AG20443 (cell line): ENCODE measurements at regions not wholly inside any gene's neighbourhood (a gene's known extent, or its start where the extent isn't known, plus 50 kb on each side); places are given as distances from the start of the nearest gene placed in this dataset.

Source experiments
- DNase-seq: peaks from one replicate; pipeline ENCODE4 v3.0.0; 2012; ENCODE audit warnings: low spot score, mixed read lengths

DNA sequence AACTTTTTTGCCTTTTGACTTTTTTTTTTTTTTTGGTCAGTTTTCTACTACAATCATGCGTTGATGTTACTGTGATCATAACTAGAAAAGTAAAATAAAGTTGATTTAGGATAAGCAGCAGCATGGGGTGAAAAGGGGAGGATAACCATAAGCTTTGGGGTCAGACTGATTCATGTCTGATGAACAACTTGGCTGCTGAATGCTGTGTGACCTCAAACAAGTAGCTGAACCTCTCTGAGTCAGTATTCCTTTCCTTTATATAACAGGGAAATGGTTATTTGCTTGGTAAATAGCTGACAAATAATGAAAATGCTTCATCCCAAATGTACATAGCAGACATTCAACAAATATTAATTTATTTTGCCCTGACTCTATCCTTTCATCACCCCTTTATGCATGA, 413.0 kb downstream of the VRK1 start:
- no peak for DNase-seq

DNA sequence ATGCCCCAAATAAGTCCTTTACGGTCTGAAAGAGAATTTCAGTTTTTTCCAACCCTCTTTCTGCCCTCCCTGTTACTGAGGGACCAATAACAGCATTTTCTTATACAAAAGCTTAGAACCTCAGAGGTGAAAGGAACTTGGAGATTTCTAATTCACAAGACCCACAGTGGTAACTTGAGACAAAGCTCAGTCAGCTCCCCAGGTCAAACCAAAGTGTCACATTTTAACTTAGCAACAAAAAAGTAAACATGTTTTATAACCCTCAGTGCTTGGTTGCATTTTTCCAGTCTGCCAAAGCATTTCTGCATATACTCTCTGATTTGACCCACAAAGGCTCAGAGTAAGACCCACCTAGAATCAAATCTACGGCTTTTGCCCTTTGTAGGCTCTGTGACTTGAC, 415.2 kb downstream of the VRK1 start:
- DNase-seq = no peak

DNA sequence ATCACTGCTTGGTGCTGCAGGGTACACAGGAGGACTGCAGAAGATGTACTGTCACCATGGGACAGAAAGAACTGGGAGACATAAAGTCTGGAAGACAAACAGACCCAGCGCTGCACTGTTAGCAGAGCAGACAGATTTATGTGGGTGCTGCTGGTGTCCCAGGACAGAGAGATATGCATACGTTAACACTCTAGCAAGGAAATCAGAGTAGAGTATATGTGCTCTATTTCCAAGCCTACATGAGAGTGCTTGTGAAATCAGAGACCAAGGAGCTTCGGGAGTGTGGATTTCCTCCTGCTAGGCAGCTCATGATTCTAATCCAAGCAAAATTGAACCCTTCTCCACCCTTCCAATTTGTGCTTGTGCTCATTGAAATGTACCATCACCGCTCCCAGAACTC, 416.5 kb downstream of the VRK1 start:
- DNase-seq = no peak

DNA sequence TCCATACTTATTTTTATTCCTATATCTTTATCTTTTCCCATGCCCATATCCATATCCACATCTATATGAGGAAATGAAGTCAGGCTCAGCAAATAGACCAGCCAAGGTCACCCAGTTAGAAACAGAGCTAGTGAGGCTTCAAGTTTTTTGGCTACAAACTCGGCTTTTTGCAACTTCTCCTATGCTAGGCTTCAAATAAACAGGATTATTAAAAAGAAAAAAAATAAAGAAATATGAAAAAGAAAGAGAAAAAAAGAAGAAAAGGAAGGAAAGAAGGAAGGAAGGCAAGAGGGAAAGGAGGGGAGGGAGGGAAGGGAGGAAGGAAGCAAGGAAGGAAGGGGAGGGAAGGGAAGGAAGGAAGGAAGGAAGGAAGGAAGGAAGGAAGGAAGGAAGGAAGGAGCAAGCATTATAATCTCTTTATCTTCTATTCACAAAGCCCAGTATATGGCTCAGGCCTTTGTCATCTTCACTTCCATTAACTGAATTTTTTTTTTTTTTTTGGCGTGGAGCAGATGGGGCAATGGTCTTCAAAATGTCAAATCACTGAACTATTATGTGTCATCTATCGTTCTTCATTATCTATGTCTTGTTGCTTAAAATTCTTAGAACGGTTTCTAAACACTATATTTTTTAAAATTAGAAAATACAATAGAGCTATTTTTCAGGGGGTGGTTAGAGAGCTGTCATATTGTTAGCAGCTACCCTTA, 418.2 kb downstream of the VRK1 start:
- DNase-seq = no peak

DNA sequence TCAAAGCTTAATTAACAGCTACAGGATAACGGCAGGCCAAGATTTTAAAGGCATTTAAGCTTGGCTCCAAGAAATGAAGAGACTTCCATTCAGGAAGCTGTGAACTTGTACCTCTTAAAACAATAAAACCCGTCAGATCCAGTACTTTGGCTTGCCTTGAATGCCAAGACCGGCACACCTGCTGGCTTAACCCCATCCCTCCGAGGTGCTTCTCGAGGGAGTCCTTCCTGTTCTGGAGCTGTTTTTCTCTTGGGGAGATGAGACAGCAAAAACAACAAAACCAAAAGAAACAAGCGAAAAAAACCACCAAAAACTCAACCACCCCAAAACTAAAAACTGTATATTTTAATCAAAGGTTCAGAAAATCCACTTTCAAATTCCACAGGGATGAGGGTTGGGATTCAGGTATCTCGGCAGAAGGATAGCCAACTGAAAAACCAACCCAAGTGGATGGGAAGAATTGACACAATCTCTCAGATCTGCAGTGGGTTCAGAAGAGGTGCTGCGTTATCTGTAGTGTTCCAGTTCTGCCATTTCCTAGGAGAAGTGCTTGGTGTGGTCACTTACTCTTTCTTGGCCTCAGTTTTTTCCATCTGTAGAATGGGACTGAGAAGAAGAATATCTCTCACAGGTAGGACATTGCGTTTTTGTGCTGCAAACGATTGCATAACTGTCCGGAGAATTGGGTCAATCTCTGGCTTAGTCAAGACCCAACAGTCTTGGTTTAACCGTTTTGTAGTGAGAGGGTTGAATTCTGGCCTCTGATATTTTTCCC, 420.1 kb downstream of the VRK1 start:
- DNase-seq = no peak

DNA sequence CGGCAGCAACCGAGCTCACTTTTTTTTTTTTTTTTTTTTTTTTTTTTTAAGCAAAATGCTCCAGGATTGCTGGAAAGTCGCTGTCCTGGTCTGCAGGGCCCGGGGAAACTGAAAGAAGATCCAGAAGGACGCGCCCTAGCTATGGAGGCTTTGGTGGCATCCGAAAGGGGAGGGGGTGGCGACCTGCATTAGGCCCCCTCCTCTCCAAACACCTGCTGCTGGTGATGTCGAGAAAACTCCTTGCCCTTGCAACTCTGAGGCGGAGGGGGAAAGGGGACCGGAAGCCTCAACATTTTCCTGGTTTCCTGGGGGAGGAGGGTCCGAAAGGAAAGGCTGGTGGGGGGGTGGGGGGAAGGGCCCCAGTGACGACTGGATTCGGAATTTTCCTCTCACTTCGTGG, 421.1 kb downstream of the VRK1 start:
- DNase-seq = no peak

DNA sequence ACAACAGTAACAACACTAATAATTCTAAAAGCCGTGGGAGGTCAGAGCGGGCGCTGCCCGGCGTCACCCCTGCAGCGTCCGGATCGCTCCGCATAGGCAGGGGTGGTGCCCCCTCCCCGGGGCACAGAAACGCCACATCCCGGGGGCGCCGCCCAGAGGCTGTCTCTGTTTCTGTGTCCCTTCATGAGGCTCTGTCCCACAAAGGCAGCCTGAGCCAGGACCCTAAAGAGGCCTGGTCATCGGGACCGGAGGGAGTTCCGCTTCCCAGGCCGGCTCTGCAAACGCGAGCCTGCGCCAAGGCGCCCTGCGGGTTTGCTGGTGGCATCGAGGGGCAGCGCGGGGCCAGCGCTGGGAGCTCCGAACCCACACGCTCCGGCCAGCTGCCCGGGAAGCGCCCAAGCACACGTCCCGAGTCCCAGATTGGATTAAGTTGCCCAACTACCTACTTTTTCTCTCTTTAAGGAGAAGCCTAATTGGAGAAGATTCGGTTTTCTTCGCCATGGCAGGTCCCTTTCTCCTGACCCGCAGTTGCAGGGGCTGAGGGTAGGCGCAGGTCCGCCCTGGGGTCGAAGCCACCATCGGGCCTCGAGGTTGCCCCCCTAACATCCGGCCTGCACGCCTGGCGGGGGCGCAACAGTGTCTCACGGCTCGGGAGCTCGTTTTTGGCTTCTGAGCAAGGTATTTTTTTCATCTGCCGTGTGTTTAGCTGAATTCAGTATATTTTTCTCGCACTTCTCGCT, 421.7 kb downstream of the VRK1 start:
- DNase-seq = peak; percentile 14

DNA sequence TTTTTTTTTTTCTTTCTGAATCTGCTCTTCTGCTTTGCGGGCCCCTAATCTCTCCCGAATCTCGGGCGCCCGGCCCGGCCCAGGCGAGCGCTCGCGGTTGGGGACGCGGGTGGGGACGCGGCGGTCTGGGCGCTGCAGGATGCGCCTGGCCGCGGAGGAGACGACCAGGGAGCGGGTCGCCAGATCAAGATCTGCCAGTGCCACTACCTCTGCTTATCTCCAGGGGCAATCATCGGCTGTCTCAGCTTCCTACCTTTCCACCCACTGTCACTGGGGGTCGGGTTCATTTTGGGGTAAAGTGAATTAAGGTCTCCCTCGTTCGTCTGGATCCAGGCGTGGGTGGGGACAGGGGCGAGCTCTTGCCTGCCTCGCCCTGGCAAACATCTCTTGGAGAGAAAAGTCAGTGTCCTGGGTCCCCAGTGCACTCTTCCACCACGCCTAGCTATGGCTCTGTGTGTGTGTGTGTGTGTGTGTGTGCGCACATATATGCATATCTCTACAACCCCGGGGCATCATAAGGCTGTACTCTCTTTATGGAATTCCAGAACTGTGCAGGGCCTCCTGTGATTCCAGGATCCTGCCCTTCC, 422.3 kb downstream of the VRK1 start:
- no peak for DNase-seq

DNA sequence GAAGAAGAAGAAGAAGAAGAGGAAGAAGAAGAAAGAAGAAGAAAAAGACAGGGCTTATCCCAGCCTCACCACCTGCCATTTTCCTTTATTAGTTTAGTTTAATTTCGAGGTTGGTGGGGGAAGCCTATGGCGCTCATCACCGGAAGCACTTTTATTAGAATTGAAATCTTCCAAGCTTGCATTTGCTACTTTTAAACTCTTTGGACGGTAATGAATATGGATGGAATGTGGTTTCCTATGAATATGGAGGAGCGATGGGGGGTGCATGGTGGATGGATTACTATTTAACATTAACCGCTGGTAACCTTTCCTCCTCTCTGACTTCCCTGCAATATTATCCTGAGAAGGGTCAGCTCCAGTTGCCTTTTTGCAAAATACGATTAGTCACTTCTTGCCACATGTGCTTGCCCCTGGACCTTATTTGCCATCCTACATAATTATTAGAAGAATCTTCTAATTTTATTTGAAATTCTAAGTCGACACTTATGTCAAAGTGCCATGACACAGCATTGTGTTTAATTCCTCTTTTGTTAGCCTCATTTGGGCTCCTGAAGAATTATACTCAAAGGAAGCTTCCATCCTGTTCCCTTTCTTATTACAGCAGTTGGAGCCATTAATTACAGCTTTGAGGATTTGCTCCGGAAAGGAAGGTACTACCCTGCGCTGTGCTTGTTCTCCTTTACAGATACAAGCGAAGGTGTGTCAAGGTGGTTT, 424.5 kb downstream of the VRK1 start:
- DNase-seq = no peak

DNA sequence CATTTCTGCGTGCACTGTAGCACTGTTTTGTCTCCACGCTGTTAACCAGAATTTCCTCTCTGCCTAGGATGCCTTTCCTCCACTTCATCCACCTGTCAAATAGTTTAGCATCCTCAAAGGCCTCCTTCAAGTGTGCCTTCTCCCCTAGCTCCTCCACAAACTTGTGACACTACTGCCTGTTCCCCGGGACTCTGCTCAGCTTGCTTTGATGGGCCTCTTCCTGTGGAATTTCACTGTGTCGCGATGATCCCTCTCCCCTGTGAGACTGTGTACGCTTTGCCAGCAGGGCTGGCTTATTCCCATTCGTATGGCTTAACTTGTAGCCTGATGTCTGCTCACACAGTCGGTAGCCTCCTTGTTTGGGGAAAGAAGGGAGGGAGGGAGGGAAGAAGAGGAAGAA, 426.8 kb downstream of the VRK1 start:
- DNase-seq = no peak

DNA sequence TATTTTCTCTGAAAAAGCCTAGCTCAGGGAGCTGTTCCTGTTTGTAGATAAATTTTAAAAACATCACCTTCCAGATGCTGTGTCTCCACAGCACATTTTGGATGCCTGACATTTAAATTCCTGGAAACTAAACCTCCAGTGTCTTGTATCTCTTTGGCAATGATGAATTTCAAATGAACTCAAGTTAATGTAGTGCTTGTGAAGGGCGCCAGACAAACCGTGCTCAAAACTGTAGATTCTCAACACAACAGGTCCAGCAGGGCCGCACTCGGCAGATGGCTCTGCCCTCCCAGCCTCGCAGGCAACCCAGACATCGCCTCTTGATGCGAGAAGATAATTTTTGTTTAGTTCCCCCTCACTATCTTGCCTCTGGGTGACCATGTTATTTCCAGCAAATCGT, 432.9 kb downstream of the VRK1 start:
- DNase-seq = no peak

DNA sequence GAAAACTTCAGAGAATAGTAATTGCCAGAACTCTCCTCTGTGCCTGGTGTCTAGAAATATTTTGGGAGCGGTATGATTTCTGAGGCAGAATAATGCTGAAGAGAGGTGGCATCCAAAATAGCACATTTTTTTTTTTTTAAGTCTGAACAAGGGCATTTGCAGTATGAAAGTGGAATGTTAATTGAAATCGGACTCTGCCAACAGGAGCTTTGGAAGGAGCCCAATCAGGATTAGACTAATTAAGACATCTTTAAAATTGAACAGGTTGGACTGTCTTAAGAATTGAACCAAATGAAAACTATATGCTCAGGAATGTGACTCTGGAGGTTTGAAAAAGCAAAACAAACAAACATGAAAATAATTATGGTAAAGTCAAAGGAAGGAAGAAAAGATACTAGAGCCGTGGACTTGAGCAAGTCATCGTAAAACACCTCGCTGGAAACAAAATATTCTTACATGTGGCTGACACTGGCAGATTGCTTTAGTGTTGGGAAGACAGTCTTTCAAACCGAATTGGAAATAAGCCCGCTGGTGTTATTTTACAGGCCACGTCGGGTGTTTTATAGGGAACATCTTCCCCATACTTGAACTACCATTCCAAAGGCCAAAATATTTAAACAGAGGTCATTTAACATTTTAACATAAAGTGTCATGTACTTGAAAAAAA, 436.3 kb downstream of the VRK1 start:
- no peak for DNase-seq

DNA sequence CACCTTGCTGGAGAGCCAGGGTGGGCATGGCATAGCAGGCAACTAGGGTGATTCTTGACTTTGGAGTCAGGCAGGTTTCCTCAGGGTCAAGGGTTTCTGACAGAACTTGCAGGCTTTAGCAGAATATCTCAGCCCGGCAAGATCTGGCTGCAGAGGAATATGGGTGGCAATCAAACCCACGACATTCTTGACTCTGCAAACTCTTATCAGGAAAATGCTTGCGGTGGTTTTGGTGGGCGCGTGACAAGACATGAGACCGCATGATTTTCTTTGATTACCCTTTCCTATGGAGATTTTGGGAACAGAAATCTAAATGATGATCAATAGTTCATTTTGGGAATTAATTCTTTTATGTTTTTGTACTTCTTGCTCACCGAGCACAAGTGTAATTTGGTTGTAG, 449.5 kb downstream of the VRK1 start:
- no peak for DNase-seq

DNA sequence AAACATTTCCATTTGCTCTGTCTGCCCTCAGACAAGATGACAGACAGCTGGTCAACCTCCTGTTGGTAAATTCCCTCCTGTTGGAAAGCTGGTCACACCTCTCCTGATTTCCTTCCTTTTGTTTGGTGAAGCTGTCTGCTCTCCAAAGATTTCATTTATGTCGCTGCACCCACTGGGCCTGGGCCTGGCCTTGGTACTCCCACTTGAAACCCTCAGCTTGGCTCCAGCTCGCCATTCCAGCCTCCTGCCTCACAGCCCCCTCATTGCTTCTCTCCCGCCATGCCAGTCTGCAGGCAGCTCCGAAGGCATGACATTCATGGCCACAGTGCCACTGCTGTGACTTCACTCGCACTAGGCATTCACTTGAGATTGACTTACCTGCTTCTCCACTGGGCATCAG, 451.8 kb downstream of the VRK1 start:
- no peak for DNase-seq

DNA sequence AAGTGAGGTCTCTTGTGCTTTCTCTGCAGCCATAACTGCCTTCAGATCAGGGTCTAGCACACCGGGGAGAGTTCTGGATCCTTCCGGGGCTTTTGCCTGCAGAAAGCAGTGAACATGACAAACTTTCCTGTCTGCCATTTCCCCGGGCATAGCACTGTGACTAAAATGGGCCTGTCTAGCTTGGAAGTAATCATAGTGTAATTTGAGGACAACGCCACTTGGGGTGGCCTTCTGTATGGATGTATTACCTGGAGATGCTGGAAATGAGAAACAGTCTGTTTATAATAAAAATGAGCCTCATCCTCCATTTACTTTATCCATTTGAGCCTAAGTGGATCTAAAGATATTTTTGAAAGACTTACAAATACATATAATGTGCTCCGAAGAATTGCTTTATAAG, 453.7 kb downstream of the VRK1 start:
- DNase-seq = no peak

DNA sequence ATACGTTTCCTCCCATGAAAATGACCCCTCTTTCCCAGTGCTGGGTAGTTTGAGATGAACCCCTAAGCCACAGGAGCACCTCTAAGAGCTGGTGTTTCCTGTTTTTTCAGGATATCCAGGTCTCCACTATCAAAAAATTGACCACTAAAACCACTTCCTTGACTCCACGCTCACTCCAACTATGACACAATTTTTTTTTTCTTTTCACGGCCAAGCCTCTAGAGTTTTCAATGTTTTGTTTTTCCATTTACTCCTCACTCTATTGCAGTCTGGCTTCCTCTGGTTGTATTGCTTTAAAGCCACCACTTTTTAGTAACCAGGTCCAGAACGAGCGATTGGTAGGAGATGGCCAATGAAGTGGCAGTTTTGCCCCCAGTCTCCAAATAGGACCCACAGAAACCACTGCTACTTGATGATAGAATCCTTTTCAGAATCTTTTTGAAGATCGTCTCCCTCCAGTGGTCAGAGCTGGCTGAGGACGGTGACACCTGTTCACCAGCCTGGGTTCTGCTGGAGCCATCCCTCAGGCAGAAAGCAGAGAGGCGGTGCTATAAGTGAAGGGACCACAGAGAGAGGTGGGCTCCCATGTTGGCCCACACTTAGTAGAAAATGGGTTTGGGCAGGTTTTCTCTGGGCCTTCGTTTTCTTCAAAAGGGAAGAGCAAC, 454.4 kb downstream of the VRK1 start:
- DNase-seq = no peak

DNA sequence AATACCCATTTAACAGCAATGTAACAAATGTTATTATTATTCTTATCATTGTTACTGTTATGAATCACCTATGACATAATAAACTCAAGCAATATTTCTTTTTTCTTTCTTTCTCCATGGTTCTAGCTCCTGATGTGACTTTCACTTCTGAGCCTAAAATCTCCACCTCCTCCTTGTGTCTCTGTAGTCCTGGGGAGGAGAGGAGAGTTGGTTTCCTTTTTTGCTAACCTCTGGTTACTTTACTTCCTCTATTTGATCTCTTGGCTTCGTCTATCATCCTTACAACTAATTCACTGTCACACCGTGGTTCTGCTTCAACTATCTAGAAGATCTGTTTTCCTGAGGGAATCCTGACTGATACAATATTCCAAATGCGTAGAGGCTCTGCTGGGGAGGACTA, 456.6 kb downstream of the VRK1 start:
- DNase-seq = no peak

DNA sequence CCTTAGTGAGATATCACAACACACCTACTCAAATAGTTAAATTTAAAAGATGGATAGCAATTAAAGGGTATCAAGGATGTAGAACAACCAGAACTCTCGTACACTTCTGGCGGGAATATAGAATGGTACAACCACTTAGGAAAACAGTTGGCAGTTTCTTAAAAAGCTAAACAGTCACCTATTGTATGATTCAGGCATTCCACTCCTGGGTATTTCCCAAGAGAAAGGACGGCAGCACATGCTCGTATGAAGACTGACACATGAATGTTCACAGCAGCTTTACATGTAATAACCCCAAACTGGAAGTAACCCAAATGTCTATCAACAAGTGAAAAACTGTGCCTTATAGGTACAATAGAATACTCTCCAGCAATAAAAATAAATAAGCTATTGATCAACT, 465.2 kb downstream of the VRK1 start:
- no peak for DNase-seq

DNA sequence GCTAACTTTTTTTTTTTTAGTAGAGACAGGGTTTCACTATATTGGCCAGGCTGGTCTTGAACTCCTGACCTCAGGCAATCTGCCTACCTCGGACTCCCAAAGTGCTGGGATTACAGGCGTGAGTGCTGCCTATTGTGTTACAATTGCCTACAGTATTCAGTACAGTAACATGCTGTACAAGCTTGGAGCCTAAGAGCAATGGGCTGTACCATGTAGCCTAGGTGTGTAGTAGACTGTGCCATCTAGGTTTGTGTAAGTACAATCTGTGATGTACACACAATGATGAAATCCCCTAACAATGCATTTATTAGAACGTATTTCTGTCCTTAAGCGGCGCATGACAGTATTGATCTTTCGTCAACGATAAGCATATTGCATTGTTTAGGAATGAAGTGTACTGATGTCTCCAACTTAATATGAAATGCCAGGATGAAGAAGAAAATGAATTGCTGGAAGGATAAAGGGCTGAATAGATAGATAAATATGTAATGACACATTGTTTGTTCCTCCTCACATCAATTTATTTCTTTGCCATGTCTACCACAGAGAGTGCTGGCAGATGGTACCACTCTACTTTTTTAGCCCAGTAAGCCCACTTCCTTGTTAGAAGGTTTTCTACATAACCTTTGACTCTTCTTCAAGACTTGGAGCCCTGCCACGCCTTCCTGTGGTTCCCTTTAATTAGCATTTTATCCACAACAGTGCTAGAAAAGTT, 467.5 kb downstream of the VRK1 start:
- DNase-seq = no peak

DNA sequence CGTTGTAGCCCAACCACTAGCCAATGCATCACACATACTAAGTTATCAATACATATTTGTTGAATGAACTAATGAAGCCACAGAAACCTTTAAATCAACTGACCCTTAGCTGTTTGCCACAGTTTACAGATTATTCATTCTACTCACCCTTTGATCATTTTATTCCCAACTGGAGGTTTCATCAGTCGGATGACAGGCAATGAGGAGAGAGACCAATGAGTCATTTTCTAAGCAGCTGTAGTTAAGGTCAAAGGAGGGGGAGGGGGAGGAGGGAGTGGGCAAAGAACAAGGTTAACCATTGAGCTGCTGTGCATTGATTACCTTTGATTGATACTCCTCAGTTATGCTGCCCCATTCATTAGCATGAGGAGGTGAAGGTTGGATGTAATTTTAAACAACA, 469.5 kb downstream of the VRK1 start:
- DNase-seq = no peak
